Superior temporal gyrus (tissue), 1 donor: ENCODE measurements at regions not wholly inside any gene's neighbourhood (a gene's known extent, or its start where the extent isn't known, plus 50 kb on each side); places are given as distances from the start of the nearest gene placed in this dataset.
"Not testable (repeated sequence)": the region's sequence is repeated elsewhere in the genome, so short reads cannot be mapped to it uniquely, and the experiment has no call there.

Source experiments
- DNase-seq: peaks from one replicate; pipeline ENCODE4 v3.0.0-alpha.2; 2016; ENCODE audit errors: extremely low spot score

DNA sequence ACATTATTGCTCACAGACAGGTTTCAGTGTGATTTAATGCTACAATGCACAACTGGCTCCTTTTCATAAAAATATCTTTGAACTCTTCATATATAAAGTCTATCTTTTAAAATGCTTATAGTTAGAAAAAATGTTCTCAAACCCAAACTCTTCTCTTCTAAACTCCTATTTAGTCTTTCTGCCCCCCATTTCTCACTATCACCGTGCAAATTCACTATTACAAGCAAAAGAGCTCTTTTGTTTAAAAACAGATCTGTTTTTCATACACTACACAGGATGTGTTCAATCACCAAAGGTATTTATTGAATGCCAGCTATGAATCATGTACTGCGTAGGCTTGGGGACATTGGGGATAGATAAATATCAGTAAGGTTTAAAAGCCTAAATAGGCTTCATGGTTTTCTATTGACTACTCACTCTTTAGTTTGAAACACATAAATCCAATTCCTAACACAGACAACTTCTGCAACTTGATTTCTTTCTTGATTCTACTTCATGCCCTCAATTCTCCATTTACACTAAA, 692.3 kb downstream of the C12orf50 start:
- no peak for DNase-seq

DNA sequence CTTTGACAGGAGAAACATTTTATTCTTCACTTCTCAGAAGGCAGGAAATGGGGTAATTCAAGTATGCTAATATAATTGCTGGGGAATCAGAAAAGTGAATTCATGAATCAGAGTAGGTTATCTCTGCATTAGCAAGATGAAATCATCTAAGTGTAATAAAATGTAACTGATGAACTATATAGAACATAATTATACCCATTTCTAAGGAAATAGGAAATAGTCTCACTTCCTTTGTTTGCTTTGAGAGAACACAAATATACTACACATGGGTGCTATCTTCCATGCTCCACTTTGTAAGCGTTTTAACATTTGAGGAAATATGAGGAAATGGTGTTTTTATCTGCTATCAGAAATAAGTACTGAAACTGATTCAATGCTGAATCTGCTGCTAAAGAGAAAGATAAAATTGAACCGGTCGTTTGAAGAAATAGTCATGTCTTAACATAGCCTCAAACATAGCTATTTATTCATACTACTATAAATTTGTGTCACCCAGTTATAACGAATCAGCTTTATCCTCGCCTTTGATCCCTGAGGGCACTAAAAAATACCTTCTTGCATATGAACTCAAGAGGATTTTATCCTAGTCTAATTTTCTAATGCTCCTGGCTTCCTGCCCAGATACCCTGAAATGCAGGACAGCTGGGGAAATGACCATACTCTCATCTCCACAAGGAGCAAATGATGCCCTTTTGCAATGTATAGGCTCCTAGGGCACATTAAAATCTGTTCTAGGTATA, 696.0 kb downstream of the C12orf50 start:
- DNase-seq = no peak

DNA sequence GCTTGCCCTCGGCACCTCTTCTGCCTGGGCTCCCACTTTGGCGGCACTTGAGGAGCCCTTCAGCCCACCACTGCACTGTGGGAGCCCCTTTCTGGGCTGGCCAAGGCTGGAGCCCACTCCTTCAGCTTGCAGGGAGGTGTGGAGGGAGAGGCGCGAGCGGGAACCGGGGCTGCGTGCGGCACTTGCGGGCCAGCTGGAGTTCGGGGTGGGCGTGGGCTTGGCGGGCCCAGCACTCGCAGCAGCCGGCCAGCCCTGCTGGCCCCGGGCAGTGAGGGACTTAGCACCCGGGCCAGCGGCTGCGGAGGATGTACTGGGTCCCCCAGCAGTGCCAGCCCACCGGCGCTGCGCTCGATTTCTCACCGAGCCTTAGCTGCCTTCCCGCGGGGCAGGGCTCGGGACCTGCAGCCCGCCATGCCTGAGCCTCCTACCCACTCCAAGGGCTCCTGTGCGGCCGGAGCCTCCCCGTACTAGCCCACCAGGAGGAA, 699.1 kb downstream of the C12orf50 start:
- not testable (repeated sequence) for DNase-seq

DNA sequence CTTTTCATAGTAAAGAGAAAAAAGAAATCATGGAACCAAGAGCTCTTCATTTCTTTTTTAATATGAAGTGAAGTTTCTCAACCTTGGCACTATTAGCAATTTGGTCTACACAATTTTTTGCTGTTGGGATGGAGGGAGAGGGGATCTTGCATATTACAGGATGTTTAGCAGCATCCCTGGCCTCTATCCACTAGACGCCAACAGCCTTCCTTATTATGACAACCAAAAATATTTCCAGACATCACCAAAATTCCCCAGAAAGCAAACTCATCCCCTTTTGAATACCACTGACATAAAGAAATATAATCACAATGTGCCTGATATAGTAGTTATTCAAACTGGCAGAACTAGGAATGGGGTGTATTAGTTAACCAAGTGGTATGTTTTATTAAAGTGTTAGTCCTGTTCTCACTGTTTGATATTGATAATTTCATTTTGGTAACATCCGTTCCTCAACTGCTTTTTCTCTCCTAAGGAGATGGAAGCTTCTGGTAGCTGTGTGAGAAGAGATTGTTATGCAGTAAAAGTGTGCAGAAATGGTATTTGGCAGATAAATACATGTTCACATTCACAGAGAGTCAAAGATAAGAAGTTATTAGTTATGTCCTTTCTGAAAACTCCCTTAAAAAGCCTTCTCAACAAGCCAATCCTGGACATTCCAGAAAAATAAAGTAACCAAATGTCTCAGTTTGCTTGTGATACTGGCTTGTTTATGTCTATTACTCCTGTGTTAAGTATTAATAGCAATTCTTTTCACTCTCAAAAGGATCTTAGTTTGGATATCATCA, 699.9 kb downstream of the C12orf50 start:
- no peak for DNase-seq

DNA sequence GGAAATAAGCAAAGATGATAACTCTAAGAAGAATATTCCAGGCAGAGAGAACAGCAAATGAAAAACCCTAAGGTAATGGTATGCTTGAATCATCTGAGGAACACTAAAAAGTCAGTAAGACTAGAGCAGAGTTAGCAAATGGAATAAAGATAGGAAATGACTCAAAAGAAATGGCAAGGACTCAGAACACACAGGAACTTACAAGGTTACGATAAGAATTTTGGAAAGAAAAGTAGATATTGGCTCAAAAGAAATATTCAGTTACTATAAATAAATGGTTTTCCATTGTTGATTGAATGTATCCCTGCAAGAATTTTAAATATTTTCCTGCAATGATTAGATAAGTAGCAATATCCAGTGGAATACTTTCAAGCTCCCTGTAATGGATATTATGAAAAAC, 705.8 kb downstream of the C12orf50 start:
- no peak for DNase-seq

GRCh38 chr12:87320724-87321123, 708.5 kb downstream of the C12orf50 start:
- DNase-seq = no peak

DNA sequence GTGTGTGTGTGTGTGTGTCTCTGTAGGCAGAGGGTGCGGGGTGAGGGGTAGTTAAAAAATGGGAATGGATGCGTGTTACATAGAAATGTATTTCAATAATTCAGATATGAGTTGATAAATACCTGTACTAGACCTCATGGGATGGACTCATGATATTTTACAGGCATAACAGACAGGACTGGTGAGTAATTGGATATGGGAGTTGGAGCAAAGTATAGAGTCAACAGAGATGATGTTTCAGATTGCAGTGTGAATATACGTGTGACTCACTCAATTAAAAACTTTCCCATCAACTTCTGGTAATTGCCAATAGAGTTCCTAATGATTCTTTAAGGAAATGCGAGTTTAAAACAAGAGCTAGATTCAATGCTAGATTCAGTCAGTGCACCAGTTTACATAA, 711.9 kb downstream of the C12orf50 start:
- DNase-seq = no peak

DNA sequence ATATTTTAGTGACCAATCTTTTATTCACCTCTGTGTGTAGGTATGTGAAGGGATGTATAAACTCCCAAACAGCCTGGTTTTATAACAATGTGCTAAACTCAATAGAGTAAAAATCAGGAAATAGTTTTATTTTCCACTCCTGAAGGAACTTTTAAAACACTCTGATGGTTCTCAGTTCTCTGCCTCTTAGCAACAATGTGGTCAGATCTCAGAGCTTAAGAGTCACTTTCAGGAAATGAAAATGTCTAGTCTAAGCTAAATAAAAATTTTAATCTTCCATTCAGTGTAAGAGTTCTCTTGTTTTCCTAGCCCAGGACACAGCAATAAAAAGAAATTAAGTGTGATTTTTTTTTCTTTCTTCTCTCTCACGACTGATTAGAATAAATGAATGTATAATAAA, 718.0 kb downstream of the C12orf50 start:
- no peak for DNase-seq

- DNase-seq = no peak
These were observed 719.1 kb downstream of the C12orf50 start for GRCh38 chr12:87310126-87310525.

DNA sequence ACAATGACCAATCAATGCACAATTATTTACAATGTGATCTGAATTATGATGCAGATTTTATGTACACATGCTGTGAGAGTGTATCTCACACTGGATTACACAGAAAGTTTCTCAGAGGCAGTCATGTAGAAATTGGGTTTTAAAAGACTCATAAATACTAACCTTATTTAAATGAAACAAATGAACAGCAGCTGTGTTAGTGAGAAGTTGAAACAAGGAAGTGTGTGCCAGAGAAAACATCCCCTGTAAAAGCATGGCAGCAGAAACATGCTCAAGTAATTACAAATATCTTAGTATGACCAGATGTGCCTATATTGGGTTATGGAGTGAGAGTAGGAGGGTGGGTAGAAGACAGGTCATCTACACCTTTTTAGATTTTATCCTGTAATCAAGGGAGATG, 723.7 kb downstream of the C12orf50 start:
- no peak for DNase-seq

DNA sequence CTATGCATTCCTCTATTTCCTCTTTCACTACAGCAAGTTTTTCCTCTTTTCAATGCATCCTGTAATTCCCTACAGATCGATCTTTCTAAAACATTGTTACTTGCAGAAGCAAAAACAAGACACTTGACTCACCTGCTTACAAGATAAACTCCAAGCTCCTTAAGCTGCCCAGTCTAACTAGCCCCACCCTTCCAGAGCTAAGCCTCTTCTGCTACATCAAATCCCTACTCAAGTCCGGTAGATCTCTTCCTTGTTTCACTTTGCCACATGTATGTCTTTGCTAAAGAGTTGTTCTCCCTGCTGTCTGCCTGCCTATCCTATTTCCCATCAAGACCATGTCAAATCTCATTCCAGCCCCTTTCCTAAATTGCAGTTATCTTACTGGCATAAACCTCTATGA, 724.8 kb downstream of the C12orf50 start:
- DNase-seq = no peak

GRCh38 chr12:87303396-87304012, 725.7 kb downstream of the C12orf50 start:
- DNase-seq = no peak

GRCh38 chr12:87302126-87302745, 727.0 kb downstream of the C12orf50 start:
- no peak for DNase-seq

DNA sequence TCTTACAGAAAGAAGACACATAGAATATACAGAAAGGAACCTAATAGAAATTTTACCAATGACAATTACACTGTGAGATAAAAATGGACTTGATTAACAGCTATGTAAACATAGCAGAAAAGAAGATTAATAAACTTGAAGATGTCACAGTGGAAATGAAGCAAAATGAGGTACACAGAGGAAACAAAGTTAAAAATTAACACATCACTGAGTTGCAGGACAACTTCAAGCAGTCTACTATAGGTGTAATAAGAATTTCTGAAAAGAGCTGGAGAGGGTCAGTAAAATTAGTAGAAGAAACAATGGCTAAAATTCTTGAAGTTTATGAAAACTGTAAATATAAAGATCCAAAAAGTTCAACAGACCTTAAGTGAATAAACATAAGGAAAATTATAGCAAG, 738.7 kb downstream of the C12orf50 start:
- DNase-seq = no peak

GRCh38 chr12:87283886-87284285, 745.3 kb downstream of the C12orf50 start:
- DNase-seq = no peak

GRCh38 chr12:87283111-87283510, 746.1 kb downstream of the C12orf50 start:
- no peak for DNase-seq

DNA sequence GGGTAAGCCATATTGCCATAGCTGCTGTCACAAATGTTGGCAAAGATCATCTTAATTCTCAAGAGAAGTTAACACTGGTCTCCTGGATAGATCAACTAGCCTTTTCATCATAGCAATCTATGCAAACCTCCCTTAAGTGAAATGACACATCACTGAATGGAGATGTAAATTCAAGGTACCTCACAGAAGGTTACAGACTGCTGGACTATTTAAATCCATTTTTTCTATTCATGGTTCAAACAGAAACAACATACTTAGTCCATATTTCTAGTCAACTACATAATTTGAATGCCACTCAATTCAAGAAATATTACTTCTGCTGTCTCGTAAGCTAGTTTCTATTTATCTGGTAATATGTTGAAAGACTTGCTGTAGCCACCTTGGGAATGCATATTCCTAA, 748.3 kb downstream of the C12orf50 start:
- no peak for DNase-seq

DNA sequence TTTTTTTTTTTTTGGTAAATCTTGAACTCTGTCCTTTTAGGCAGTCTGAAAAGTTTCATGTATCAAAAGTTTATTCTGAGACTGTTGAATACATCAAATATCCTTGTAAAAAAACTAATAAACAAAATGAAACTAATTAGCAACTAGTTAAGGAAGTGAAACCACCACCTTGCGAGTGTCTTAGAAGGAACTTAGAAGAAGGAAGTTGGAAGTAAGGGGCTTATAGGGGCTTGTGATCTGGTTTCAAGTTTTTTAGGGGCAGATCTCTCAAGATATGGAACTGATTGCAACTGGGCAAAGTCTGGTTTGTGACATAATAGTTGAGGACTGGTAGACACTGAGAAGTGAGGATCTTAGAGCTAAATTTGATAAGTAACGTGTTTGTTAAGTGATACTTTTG, 748.8 kb downstream of the C12orf50 start:
- no peak for DNase-seq

GRCh38 chr12:87274594-87275245, 754.5 kb downstream of the C12orf50 start:
- DNase-seq = no peak

GRCh38 chr12:87272851-87273250, 756.4 kb downstream of the C12orf50 start:
- no peak for DNase-seq

- no peak for DNase-seq
These were observed 758.3 kb downstream of the C12orf50 start for GRCh38 chr12:87270919-87271318.
